Adrenal gland (tissue), 9 donors: ENCODE measurements at regions not wholly inside any gene's neighbourhood (a gene's known extent, or its start where the extent isn't known, plus 50 kb on each side); places are given as distances from the start of the nearest gene placed in this dataset.
A peak's percentile ranks its signal among the peaks of the same experiment; 100 is the strongest.

Experiments
- DNase-seq, 7 donors: peaks; one replicate each; pipeline ENCODE4 v3.0.0-alpha.2; 2019 to 2020
- H3K27ac ChIP-seq, 5 donors: fragments of 200-600 bp; sonication (generic) in 4 of 5; 1 replicate in 3 of 5; 2 replicates in 2 of 5; pipeline versions ENCODE4 v1.5.1 to v1.8.0; 2016 to 2020; ENCODE audit warnings: mild to moderate bottlenecking in 1 of 5
- H3K27me3 ChIP-seq: fragments of 200-600 bp; 2 replicates; pipeline ENCODE4 v1.8.0; 2021
- H3K36me3 ChIP-seq, 2 donors: fragments of 200-600 bp; replicated peaks in 1 of 2; 1 replicate in 1 of 2; 2 replicates in 1 of 2; pipeline versions ENCODE4 v1.5.1 to v1.8.0; 2018 to 2022
- H3K4me1 ChIP-seq, 2 donors: fragments of 200-600 bp; replicated peaks in 1 of 2; 1 replicate in 1 of 2; 2 replicates in 1 of 2; pipeline versions ENCODE4 v1.5.1 to v1.8.0; 2018 to 2021
- H3K4me3 ChIP-seq, 4 donors: fragments of 200-600 bp; sonication (generic) in 3 of 4; one replicate each; pipeline ENCODE4 v1.5.1; 2016 to 2018
- H3K9me3 ChIP-seq, 3 donors: fragments of 200-600 bp; sonication (generic) in 1 of 3; replicated peaks in 1 of 3; 1 replicate in 2 of 3; 2 replicates in 1 of 3; pipeline versions ENCODE4 v1.5.1 to v1.8.0; 2016 to 2021
- CTCF ChIP-seq, 6 experiments: fragments of 450-650 bp in 4 of 6; fragments of 200-600 bp in 2 of 6; sonication (generic) in 1 of 6; IDR thresholded peaks; 1 replicate in 5 of 6; 2 replicates in 1 of 6; pipeline versions ENCODE4 v1.5.1 to v1.8.0; 2016 to 2021; ENCODE audit warnings: antibody characterized with exemption in 6 of 6, mild to moderate bottlenecking in 2 of 6, moderate library complexity in 1 of 6
- POLR2A ChIP-seq, 2 donors: fragments of 450-650 bp; IDR thresholded peaks; one replicate each; pipeline ENCODE4 v1.6.1; 2017; ENCODE audit warnings: antibody characterized with exemption in 2 of 2, mild to moderate bottlenecking in 2 of 2, moderate library complexity in 1 of 2
- WGBS, 4 donors: extraction: QIAGEN DNeasy Blood & Tissue Kit in 2 of 4; methylation state at CpG; one replicate each; pipeline versions ENCODE4 v1.1.5 to v1.1.7; 2013 to 2017; 5-methylcytosine and 5-hydroxymethylcytosine counted together
- intact Hi-C, 2 donors: fragments of 100-400 bp; cut with DNase I; formaldehyde crosslinking; loops; one replicate each; pipeline versions ENCODE4 v1.14.1 to v1.15.0; 2022 to 2023
- donor health status: healthy with polysubstance abuse.
- donor health status: Bipolar disorder and iron deficiency.
- donor health status: DM: yes; HTN: yes; CAD: no.
- donor health status: DM: no; HTN: no; CAD: no.
- donor health status: DM: no; HTN: no; CAD: no.

GRCh38 chr10:17519457-17519856 lies 65.1 kb upstream of the ST8SIA6 start:
- DNase-seq = no peak
- Histone ChIP-seq H3K27me3 (no peaks in the 10 kb centered on the region), H3K9me3 (no peaks in the 10 kb centered on the region), H3K4me3 (no peak overlapping the region), H3K27ac (no peak overlapping the region), H3K36me3 (no peaks in the 10 kb centered on the region), H3K4me1 (no peaks in the 10 kb centered on the region)
- intact Hi-C loops = no loop called here
- TF ChIP-seq POLR2A (IDR thresholded peaks at IDR 0.05) = no peak
- no peak for TF ChIP-seq CTCF (IDR thresholded peaks at IDR 0.05)

DNA sequence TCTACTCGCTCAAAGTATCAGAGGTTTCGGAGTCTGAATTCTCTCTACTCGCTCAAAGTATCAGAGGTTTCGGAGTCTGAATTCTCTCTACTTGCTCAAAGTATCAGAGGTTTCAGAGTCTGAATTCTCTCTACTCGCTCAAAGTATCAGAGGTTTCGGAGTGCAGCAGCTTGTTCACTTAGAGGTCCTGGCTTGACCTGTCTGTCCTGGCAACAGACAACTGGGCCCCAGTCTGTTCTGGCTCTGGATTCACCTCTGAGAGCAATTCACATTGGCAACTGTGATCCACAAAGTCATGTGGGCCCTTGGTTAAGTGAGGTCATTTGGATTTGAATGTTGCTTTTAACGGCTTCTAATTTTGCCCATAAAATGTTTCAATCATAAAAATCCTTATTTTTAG lies 63.9 kb upstream of the ST8SIA6 start:
- no peak for TF ChIP-seq POLR2A (IDR thresholded peaks at IDR 0.05)
- TF ChIP-seq CTCF (IDR thresholded peaks at IDR 0.05) = no peak
- H3K36me3 ChIP-seq = no peaks in the 10 kb centered on the region
- no peaks in the 10 kb centered on the region for H3K9me3 ChIP-seq
- intact Hi-C loops = no loop called here
- no peaks in the 10 kb centered on the region for H3K27me3 ChIP-seq
- DNase-seq = no peak
- no peak overlapping the region for H3K4me3 ChIP-seq
- no peak overlapping the region for H3K27ac ChIP-seq
- no peaks in the 10 kb centered on the region for H3K4me1 ChIP-seq
- 84 to 90% (median 88%) methylated on average over 6 to 7 of the region's 7 CpGs for WGBS, 4 donors

DNA sequence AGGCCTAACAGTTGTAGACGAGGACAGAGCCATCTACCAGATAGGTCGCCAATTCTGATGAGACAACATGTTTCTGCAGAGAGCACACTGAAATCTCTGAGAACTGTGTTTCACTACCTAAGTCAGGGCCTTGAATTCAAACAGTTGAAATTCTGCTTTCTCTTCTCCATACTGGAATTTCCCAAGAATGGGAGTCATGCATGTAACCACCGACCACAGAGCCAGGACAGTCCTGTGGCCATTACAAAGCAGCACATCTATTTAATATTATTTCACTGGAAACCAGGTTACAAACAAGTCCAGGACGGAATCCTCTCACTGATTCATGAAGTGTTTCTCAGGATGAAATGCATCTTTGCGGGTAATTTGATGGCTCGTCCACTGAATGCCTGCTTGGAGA lies 62.0 kb upstream of the ST8SIA6 start:
- Histone ChIP-seq H3K36me3 (no peaks in the 10 kb centered on the region), H3K4me3 (no peak overlapping the region), H3K9me3 (no peaks in the 10 kb centered on the region), H3K4me1 (no peaks in the 10 kb centered on the region), H3K27me3 (no peaks in the 10 kb centered on the region), H3K27ac (no peak overlapping the region)
- intact Hi-C loops = no loop called here
- DNase-seq = no peak
- 71 to 87% (median 78%) methylated on average over 6 of the region's 6 CpGs for WGBS, 4 donors
- TF ChIP-seq CTCF (IDR thresholded peaks at IDR 0.05) (no peak), POLR2A (IDR thresholded peaks at IDR 0.05) (no peak)

- H3K4me3 ChIP-seq = no peak overlapping the region
- no peaks in the 10 kb centered on the region for H3K36me3 ChIP-seq
- intact Hi-C loops = no loop called here
- no peaks in the 10 kb centered on the region for H3K9me3 ChIP-seq
- H3K27ac ChIP-seq = no peak overlapping the region
- 70 to 83% (median 72%) methylated on average over 5 of the region's 5 CpGs for WGBS, 4 donors
- H3K27me3 ChIP-seq = no peaks in the 10 kb centered on the region
- TF ChIP-seq CTCF (IDR thresholded peaks at IDR 0.05) (no peak), POLR2A (IDR thresholded peaks at IDR 0.05) (no peak)
- peak; percentile 23 to 71 (median 49) for DNase-seq
- no peaks in the 10 kb centered on the region for H3K4me1 ChIP-seq
Observed at GRCh38 chr10:17512341-17513001, 58.1 kb upstream of the ST8SIA6 start.
